Epidermal melanocyte (primary cell): ENCODE measurements at regions not wholly inside any gene's neighbourhood (a gene's known extent, or its start where the extent isn't known, plus 50 kb on each side); places are given as distances from the start of the nearest gene placed in this dataset.

Source experiments
- DNase-seq: peaks from one replicate; pipeline ENCODE4 v3.0.0; 2011; ENCODE audit warnings: low spot score; ENCODE audit not compliant: insufficient read length

- DNase-seq = no peak
Measured at GRCh38 chr2:16125614-16126516, 185.5 kb downstream of the MYCN start.

GRCh38 chr2:16124881-16125613, 184.7 kb downstream of the MYCN start:
- no peak for DNase-seq

- DNase-seq = no peak
Measured at GRCh38 chr2:16123856-16124780, 183.8 kb downstream of the MYCN start.

GRCh38 chr2:16123421-16123820, 183.1 kb downstream of the MYCN start:
- DNase-seq = no peak

- no peak for DNase-seq
Measured at GRCh38 chr2:16122556-16122955, 182.2 kb downstream of the MYCN start.

- no peak for DNase-seq
Measured at GRCh38 chr2:16121986-16122390, 181.6 kb downstream of the MYCN start.

GRCh38 chr2:16121231-16121985, 181.1 kb downstream of the MYCN start:
- DNase-seq = no peak

GRCh38 chr2:16120591-16121180, 180.3 kb downstream of the MYCN start:
- no peak for DNase-seq

- no peak for DNase-seq
Measured at GRCh38 chr2:16119741-16120140, 179.4 kb downstream of the MYCN start.

GRCh38 chr2:16118611-16119590, 178.6 kb downstream of the MYCN start:
- DNase-seq = no peak

GRCh38 chr2:16117791-16118610, 177.7 kb downstream of the MYCN start:
- no peak for DNase-seq

- no peak for DNase-seq
Measured at GRCh38 chr2:16117021-16117700, 176.8 kb downstream of the MYCN start.

- DNase-seq = no peak
Measured at GRCh38 chr2:16115881-16116830, 175.8 kb downstream of the MYCN start.

- no peak for DNase-seq
Measured at GRCh38 chr2:16115291-16115690, 174.9 kb downstream of the MYCN start.

- no peak for DNase-seq
Measured at GRCh38 chr2:16114836-16115235, 174.5 kb downstream of the MYCN start.

- DNase-seq = no peak
Measured at GRCh38 chr2:16114070-16114469, 173.7 kb downstream of the MYCN start.

GRCh38 chr2:16113568-16113967, 173.2 kb downstream of the MYCN start:
- no peak for DNase-seq
